SK-MEL-5 (cell line): ENCODE measurements at regions not wholly inside any gene's neighbourhood (a gene's known extent, or its start where the extent isn't known, plus 50 kb on each side); places are given as distances from the start of the nearest gene placed in this dataset.

ENCODE experiments used
- DNase-seq: peaks from one replicate; pipeline ENCODE4 v3.0.0-alpha.2; 2016; ENCODE audit warnings: low read depth, low spot score
- in situ Hi-C: cut with HindIII; loops from 2 replicates; pipeline ENCODE4 v1.10.0; 2016; ENCODE audit warnings: low sequenced_read_pairs, high pct_unique_total_duplicates, low pct_unique_long_range_greater_than_20kb
- small RNA-seq, 2 experiments: library from RNA; depleted of rRNA; stranded (forward); fragments of <200 nt; gene quantifications; one replicate each; pipeline ENCODE3, GENCODE V24; 2014

- in situ Hi-C loops: no loop called here
- DNase-seq: no peak
These were observed 1499.8 kb downstream of the OTOL1 start for GRCh38 chr3:162996368-162996767.

GRCh38 chr3:162998205-162998604 is 1501.6 kb downstream of the OTOL1 start:
- in situ Hi-C loops: no loop called here
- peak; percentile 55 for DNase-seq

- in situ Hi-C loops: no loop called here
- DNase-seq: no peak
These were observed 1515.0 kb downstream of the OTOL1 start for GRCh38 chr3:163011596-163011995.

GRCh38 chr3:163016251-163016650 is 1519.6 kb downstream of the OTOL1 start:
- in situ Hi-C loops: no loop called here
- peak; percentile 30 for DNase-seq

GRCh38 chr3:163018067-163018466 is 1521.5 kb downstream of the OTOL1 start:
- DNase-seq: no peak
- in situ Hi-C loops: no loop called here

- in situ Hi-C loops: no loop called here
- no peak for DNase-seq
These were observed 1522.1 kb downstream of the OTOL1 start for GRCh38 chr3:163018664-163019063.

GRCh38 chr3:163019260-163019659 is 1522.7 kb downstream of the OTOL1 start:
- DNase-seq: no peak
- in situ Hi-C loops: no loop called here

GRCh38 chr3:163033652-163034051 is 1537.0 kb downstream of the OTOL1 start:
- DNase-seq: peak; percentile 88
- in situ Hi-C loops: no loop called here

GRCh38 chr3:163039636-163040035 is 1543.0 kb downstream of the OTOL1 start:
- DNase-seq: no peak
- in situ Hi-C loops: no loop called here

- DNase-seq: peak; percentile 77
- in situ Hi-C loops: no loop called here
These were observed 1546.5 kb downstream of the OTOL1 start for GRCh38 chr3:163043074-163043473.

GRCh38 chr3:163045945-163046344 is 1549.3 kb downstream of the OTOL1 start:
- in situ Hi-C loops: no loop called here
- no peak for DNase-seq

GRCh38 chr3:163048881-163049280 is 1552.3 kb downstream of the OTOL1 start:
- in situ Hi-C loops: no loop called here

GRCh38 chr3:163056874-163057497 is 1560.4 kb downstream of the OTOL1 start:
- in situ Hi-C loops: no loop called here
- peak; percentile 73 for DNase-seq

More at GRCh38 chr3:163048881-163049280, 1552.3 kb downstream of the OTOL1 start:
- DNase-seq: no peak

GRCh38 chr3:163058031-163058854 is 1561.6 kb downstream of the OTOL1 start:
- in situ Hi-C loops: no loop called here
- DNase-seq: no peak

- in situ Hi-C loops: no loop called here
- peak; percentile 36 for DNase-seq
These were observed 1575.1 kb downstream of the OTOL1 start for GRCh38 chr3:163071713-163072112.

Small RNA genes lying in the stretch of these regions (small RNA-seq; reads per million reads assigned to genes)
- 0 reads per million in 2 experiments for gene AC128716.1
